NB4 (cell line): ENCODE measurements at regions not wholly inside any gene's neighbourhood (a gene's known extent, or its start where the extent isn't known, plus 50 kb on each side); places are given as distances from the start of the nearest gene placed in this dataset.

Experiments used
- CTCF ChIP-seq: IDR thresholded peaks from one replicate; pipeline ENCODE4 v1.5.1; 2012; ENCODE audit warnings: low read depth, low read length
- POLR2A ChIP-seq: IDR thresholded peaks from 2 replicates; pipeline ENCODE4 v1.6.1; 2011; ENCODE audit warnings: mild to moderate bottlenecking; ENCODE audit not compliant: insufficient read length; ENCODE audit errors: extremely low read depth

- TF ChIP-seq POLR2A: no peak
- no peak for TF ChIP-seq CTCF
Observed at GRCh38 chr12:90677552-90677951, 277.4 kb downstream of the CCER1 start.
